Right hindlimb (tissue), 1 donor: ENCODE measurements at regions not wholly inside any gene's neighbourhood (a gene's known extent, or its start where the extent isn't known, plus 50 kb on each side); places are given as distances from the start of the nearest gene placed in this dataset.
A peak's percentile ranks its signal among the peaks of the same experiment; 100 is the strongest.
"Not testable (repeated sequence)": the region's sequence is repeated elsewhere in the genome, so short reads cannot be mapped to it uniquely, and the experiment has no call there.

ENCODE experiments used
- DNase-seq: peaks from one replicate; pipeline ENCODE4 v3.0.0-alpha.2; 2018

DNA sequence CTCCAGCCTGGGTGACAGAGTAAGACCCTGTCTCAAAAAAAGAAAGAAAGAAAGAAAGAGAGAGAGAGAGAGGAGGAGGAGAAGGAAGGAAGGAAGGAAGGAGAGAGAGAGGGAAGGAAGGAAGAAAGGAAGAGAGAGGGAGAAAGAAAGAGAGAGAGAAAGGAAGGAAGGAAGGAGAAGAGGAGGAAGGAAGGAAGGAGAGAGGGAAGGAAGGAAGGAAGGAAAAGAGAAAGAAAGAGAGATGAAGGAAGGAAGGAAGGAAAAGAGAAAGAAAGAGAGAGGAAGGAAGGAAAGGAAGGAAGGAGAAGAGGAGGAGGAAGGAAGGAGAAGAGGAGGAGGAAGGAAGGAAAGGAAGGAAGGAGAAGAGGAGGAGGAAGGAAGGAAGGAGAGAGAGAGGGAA is 82.2 kb upstream of the ATP1B1 start:
- DNase-seq: no peak

GRCh38 chr1:169024800-169025271 is 81.7 kb upstream of the ATP1B1 start:
- no peak for DNase-seq

DNA sequence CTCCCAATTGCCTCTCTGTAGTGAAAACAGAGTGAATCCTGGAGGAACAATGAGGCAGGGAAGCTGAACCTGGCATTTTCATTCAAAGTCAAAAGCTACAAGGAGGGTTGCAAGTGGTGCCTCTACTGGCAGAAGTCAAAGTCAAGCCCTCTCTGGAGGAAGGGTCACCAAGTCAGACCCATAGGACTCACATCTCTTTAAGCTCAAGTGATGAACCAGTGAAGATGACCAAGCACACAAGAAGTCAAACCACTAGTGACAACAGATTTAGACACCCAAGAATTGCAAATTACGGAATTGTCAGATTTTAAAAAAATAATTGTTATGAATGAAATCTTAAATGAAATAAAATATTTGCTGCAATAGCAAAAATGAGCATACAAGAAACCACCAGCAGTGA is 81.1 kb upstream of the ATP1B1 start:
- no peak for DNase-seq

DNA sequence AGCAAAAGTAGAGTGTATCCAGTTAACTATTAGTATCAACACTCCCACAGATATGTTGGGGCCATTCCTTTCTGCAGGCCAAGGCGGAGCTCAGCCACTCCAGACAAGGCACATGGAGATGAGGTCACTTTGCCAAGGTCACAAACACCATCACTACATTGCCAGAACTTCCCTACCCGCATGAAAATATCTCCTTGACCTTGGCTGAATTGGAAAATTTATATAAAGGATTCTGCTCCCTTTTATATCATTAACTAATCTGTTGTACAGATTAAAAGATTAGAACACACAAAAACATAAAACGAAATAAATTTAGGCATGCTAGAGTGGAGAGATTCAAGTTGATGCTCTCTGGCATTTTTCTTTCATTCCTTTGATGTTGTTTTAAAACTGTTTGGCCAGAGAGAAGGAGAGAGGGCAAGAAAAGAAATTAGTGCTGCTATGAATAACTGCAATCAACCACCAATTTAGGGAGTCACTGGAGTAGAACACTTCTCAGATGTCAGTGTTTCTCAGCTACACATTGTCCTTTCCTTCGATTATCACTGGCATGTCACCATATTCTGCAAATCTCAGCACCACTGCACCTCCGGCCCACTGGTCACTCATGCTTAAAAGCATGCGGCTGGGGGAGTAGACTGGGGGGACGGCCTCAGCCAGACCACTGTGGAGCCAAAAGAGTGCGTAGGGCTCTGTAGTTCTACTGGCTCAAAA is 78.7 kb upstream of the ATP1B1 start:
- no peak for DNase-seq

DNA sequence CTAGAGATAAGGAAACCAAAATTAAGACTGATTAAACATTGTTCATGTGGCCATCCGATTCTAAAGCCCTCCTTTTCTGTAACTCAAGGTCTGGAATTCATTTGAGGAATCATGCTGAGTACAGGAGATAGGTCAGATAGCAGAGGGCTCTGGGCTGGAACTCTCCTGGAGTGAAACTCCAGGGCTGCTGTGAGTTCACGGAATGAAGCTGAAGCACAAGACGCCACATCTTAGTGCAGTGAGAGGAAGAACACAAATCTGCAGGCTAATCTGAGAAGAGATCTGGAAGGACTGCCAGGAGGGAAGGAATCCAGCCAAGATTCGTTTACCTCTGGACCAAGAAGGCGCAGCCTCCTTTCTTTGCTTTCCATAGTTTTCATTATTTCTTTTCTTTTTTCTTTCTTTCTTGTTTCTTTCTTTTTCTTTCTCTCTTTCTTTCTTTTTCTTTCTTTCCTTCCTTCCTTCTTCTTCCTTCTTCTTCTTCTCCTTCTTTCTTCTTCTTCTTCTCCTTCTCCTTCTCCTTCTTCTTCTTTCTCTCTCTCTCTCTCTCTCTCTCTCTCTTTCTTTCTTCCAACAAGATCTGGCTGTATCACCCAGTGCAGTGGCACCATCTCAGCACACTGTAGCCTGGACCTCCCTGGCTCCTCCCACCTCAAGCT is 74.8 kb upstream of the ATP1B1 start:
- DNase-seq: peak; percentile 69

GRCh38 chr1:169041366-169041765 is 65.1 kb upstream of the ATP1B1 start:
- no peak for DNase-seq

DNA sequence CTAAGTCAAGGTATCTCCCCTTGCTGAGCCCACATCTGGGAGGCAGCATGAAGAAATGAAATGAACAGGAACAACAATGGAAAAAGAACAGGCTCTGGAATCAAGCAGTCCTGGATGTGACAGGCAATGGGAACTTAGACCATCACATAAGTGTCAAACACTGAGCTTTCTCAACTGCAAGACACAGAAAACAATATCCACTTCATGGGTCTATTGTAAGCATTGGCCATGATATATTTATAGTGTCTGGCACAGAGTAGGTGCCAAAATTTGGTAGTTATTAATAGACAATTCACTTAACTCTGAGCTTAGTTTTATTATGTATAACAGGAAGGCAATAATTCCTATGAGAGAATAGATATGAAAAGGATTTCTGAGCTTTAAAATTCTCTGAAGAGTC is 64.1 kb upstream of the ATP1B1 start:
- DNase-seq: no peak

DNA sequence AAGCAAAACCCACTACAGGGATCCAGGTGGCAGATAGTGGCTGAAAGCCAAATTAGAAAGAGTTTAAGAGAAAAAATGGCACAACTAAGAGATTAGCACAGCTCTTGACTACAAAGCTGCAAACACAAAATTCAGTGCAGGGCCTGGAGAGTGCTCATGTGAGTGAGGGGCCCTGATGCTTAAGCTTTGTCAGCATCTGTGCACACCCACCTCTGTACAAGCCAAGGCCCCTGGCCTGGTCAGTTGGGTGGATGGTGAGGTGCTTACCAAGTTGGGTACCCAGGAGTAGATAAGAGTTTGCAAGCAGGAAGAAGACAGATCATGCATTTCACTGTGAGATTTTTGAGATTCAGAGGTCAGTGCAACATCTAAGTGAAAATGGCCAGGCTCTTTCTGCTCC is 62.7 kb upstream of the ATP1B1 start:
- DNase-seq: no peak

DNA sequence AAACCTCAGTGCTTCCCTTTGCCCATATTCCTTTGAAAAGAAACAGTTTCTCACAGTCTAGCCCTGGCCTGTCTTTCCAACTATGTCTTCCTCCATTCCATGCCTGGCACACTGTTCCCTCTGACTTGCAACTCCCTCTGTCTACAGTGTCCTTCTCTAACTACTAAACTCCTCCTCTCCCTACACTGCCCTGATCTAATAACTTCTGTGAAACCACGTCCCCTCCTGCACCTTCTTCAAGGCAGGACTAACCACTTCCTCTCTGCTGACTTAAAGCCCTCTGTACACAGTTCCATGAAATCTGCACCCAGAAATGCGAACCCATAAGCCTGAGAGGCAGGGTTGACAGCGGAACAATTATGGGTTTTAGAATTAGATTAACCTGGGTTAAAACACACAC is 62.2 kb upstream of the ATP1B1 start:
- DNase-seq: no peak

DNA sequence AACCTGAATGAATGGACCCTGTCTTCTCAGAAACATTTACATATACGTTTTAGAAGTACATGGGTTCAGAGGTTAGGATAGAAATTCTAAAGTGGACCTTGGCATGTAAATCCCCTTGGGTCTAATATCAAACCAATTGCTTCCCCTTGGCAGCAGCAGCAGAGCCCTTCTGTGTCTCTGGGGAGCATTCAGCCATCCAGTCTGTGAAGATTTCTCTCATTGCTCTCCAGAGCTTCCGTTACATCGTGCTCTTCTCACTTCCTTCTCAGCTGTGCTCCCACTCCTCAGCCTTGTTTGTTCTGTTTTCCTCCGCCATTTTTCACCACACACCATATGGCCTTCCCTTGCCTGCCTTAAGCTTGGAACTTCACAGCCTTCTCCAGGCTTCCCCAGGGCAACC is 61.5 kb upstream of the ATP1B1 start:
- no peak for DNase-seq

DNA sequence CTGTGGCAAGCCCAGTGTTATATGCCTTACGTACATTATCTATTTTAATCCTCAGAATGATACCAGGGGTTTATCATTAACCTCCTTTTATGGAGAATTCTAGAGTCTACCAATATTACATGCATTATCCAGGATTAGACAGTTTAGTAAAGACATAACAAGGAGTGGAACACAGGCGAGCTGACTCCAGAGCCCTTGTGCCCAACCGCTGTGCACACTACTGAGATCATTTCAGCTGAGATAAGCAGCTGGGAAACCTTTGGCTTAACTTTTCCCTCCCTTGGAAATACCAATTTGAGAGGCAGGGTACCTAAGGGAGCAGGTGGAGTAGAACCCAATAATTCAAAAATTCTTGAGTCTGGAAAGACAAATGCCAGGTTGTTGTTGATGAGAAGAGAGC is 59.8 kb upstream of the ATP1B1 start:
- DNase-seq: no peak

DNA sequence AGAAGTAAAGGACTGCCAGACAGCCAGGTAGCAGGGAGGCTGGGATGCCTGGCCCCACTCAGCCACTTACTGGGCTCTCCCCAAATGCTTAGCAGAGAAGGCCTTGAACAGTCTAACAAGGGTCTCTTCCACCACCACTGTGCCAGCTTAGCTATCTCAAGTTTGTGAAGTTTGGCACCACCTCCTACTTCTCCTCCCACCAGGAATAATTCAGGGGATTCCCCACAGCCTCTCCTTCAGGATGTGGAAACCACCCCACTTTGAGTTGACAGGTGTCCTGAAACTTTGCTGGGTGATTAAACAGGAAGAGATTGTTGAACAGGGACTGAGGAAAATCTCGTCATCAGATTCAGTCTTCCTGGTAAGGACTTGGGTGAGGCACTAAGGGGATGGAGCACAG is 59.4 kb upstream of the ATP1B1 start:
- no peak for DNase-seq

GRCh38 chr1:169048043-169048442 is 58.4 kb upstream of the ATP1B1 start:
- no peak for DNase-seq

DNA sequence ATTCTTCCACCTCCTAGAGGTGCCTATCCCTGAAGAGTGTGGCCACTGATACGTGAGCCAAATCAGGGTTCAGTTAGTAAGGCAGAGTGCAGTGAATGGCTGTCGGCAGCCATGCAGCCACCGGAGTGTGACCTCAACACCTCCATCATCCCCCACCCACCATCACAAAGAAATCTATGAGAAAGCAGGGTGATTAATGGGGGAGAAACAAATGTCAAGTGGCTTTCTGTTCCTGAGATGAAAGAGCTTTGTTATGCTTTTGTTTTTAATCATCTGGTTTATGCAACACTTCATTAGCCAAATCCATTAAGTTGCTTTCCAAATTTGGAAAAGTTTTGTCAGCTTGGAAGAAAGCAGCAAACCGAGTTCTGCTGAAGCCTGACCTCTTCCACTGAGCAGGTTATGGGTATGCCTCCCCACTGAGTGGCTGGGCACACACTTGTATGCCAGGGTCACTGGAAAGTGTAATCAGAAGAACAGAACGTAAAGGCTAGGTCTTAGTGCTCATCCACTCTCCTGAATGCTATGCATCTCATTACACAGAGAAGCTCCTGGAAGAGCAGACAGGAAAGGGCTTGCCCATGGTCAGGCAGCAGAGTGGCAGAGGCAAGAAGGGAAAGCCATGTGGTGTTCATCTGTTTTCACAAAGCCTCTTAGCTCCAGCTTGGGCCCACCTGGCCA is 57.1 kb upstream of the ATP1B1 start:
- no peak for DNase-seq

- DNase-seq: no peak
Measured at GRCh38 chr1:169051171-169051570, 55.3 kb upstream of the ATP1B1 start.

DNA sequence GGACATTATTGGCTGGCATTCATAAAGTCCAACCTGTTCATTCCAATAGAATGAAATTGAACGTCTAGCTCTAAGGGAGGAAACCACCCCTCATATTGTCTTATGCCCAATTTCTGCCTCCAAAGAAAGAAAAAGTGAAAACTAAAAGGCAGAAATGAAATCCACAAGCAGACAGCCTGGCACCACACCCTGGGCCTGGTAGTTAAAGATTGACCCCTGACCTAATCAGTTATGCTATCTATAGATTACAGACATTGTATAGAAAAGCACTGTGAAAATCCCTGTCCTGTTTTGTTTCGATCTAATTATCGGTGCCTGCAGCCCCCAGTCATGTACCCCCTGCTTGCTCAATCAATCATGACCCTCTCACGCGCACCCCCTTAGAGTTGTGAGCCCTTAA is 54.3 kb upstream of the ATP1B1 start:
- DNase-seq: not testable (repeated sequence)

GRCh38 chr1:169052727-169053126 is 53.8 kb upstream of the ATP1B1 start:
- DNase-seq: no peak

DNA sequence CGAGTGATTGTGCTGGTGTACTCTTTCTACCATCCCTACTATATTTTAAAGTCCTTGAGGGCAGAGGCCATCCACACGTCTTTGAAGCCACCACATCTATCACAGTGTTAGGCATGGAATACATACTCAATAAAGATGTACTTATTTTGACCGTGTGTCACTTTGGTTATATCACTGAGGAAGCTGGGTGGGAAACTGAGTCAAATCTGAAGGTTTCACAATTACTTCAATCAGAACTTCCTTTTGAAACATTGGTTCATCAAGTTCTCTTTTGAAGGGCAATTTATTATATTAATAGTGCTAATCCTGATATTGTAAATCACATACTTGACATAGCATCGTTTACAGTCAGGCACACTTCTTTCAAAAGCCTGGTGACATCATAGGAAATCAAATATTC is 53.3 kb upstream of the ATP1B1 start:
- DNase-seq: no peak
